Right lobe of liver (tissue), 6 donors: ENCODE measurements at regions not wholly inside any gene's neighbourhood (a gene's known extent, or its start where the extent isn't known, plus 50 kb on each side); places are given as distances from the start of the nearest gene placed in this dataset.
"Not testable (repeated sequence)": the region's sequence is repeated elsewhere in the genome, so short reads cannot be mapped to it uniquely, and the experiment has no call there.

Experiments
- ATAC-seq, 4 donors: fragments of 200-7000 bp; cut with Tn5 transposase; one replicate each; pipeline ENCODE4 v1.9.1; 2020; ENCODE audit warnings: mild to moderate bottlenecking in 4 of 4, moderate library complexity in 4 of 4
- DNase-seq, 3 donors: peaks; one replicate each; pipeline ENCODE4 v3.0.0-alpha.2; 2020
- H3K27ac ChIP-seq, 3 donors: fragments of 200-600 bp; one replicate each; pipeline ENCODE4 v1.8.0; 2022
- H3K27me3 ChIP-seq, 2 donors: fragments of 200-600 bp; one replicate each; pipeline ENCODE4 v1.8.0; 2022
- H3K36me3 ChIP-seq, 4 donors: fragments of 200-600 bp; sonication (generic) in 1 of 4; one replicate each; pipeline versions ENCODE4 v1.5.1 to v1.8.0; 2017 to 2022; ENCODE audit warnings: control low read depth in 1 of 4
- H3K4me1 ChIP-seq, 4 donors: fragments of 200-600 bp; sonication (generic) in 1 of 4; one replicate each; pipeline versions ENCODE4 v1.5.1 to v1.8.0; 2017 to 2022; ENCODE audit warnings: control low read depth in 1 of 4
- H3K4me3 ChIP-seq, 3 donors: fragments of 200-600 bp; one replicate each; pipeline ENCODE4 v1.8.0; 2022
- H3K9me3 ChIP-seq, 4 donors: fragments of 200-600 bp; sonication (generic) in 1 of 4; one replicate each; pipeline versions ENCODE4 v1.5.1 to v1.8.0; 2017 to 2022; ENCODE audit warnings: control low read depth in 1 of 4
- POLR2A ChIP-seq: fragments of 450-650 bp; IDR thresholded peaks from one replicate; pipeline ENCODE4 v1.6.1; 2017; ENCODE audit warnings: antibody characterized with exemption, mild to moderate bottlenecking
- WGBS: methylation state at CpG from one replicate; pipeline ENCODE4 v1.1.6; 2018; ENCODE audit warnings: low coverage, low lambda C conversion rate; ENCODE audit not compliant: insufficient coverage; ENCODE audit errors: missing lambda C conversion rate; 5-methylcytosine and 5-hydroxymethylcytosine counted together
- intact Hi-C, 2 donors: fragments of 100-400 bp; cut with DNase I; formaldehyde crosslinking; loops; one replicate each; pipeline versions ENCODE4 v1.11.2 to v1.14.1; 2022
- TF ChIP-seq, protein P1 (sequence below), 4 donors: fragments of 200-600 bp in 3 of 4; fragments of 450-650 bp in 1 of 4; IDR thresholded peaks; one replicate each; pipeline versions ENCODE4 v1.5.1 to v1.8.0; 2016 to 2022; ENCODE audit warnings: antibody characterized with exemption in 4 of 4, mild to moderate bottlenecking in 2 of 4
- donor health status: DM: no; HTN: yes; CAD: no.
- donor health status: DM: no; HTN: no; CAD: no.
- donor health status: DM: no; HTN: no; CAD: no.
- donor health status: DM: no; HTN: yes; CAD: no.
- donor health status: DM: no; HTN: yes; CAD: no.

- Histone ChIP-seq H3K27ac (no peak overlapping the region), H3K4me1 (no peaks in the 10 kb centered on the region), H3K4me3 (no peak overlapping the region), H3K9me3 (no peaks in the 10 kb centered on the region), H3K27me3 (no peaks in the 10 kb centered on the region), H3K36me3 (no peaks in the 10 kb centered on the region)
- 56% methylated on average over 2 of the region's 2 CpGs for WGBS
- ATAC-seq = no peak
- no peak for DNase-seq
- intact Hi-C loops = no loop called here
- no peak for TF ChIP-seq POLR2A
- TF ChIP-seq, protein P1, sequence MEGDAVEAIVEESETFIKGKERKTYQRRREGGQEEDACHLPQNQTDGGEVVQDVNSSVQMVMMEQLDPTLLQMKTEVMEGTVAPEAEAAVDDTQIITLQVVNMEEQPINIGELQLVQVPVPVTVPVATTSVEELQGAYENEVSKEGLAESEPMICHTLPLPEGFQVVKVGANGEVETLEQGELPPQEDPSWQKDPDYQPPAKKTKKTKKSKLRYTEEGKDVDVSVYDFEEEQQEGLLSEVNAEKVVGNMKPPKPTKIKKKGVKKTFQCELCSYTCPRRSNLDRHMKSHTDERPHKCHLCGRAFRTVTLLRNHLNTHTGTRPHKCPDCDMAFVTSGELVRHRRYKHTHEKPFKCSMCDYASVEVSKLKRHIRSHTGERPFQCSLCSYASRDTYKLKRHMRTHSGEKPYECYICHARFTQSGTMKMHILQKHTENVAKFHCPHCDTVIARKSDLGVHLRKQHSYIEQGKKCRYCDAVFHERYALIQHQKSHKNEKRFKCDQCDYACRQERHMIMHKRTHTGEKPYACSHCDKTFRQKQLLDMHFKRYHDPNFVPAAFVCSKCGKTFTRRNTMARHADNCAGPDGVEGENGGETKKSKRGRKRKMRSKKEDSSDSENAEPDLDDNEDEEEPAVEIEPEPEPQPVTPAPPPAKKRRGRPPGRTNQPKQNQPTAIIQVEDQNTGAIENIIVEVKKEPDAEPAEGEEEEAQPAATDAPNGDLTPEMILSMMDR (IDR thresholded peaks at IDR 0.05) = no peak
Observed at GRCh38 chr7:123271856-123272255, 72.1 kb upstream of the SLC13A1 start.

- DNase-seq = no peak
- intact Hi-C loops = no loop called here
- no peaks in the 10 kb centered on the region for H3K9me3 ChIP-seq
- H3K27me3 ChIP-seq = no peaks in the 10 kb centered on the region
- no peak for ATAC-seq
- H3K36me3 ChIP-seq = no peaks in the 10 kb centered on the region
- TF ChIP-seq, protein P1 (IDR thresholded peaks at IDR 0.05) = no peak
- H3K4me1 ChIP-seq = no peaks in the 10 kb centered on the region
- WGBS = 23% methylated on average over 3 of the region's 3 CpGs
- H3K27ac ChIP-seq = no peak overlapping the region
- H3K4me3 ChIP-seq = no peak overlapping the region
Observed at GRCh38 chr7:123271231-123271630, 71.5 kb upstream of the SLC13A1 start.

DNA sequence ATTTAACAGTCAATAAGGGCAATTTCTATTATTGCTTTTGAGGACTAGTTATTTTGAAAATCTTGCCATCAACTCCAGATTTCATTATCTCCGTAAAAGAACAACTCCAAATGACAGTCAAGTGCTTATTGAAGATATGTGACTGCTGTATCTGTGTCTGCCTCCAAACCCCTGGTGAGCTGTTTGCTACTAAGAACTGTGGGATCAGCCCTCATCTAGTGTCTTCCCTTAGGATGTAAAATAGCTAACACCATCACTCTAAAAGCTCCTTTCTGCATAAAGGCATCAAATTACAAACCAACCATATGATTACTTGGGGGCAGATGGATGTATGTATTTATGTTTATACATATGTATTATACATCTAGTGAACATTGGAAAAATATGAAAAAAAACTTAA, 70.8 kb upstream of the SLC13A1 start:
- TF ChIP-seq POLR2A = no peak
- TF ChIP-seq, protein P1 (IDR thresholded peaks at IDR 0.05) = no peak
- H3K4me1 ChIP-seq = no peaks in the 10 kb centered on the region
- intact Hi-C loops = no loop called here
- ATAC-seq = no peak
- H3K9me3 ChIP-seq = no peaks in the 10 kb centered on the region
- H3K27ac ChIP-seq = no peak overlapping the region
- no peaks in the 10 kb centered on the region for H3K27me3 ChIP-seq
- H3K4me3 ChIP-seq = no peak overlapping the region
- WGBS = 27% methylated on average over 1 of the region's 1 CpG
- DNase-seq = no peak
- no peaks in the 10 kb centered on the region for H3K36me3 ChIP-seq

- H3K9me3 ChIP-seq = no peaks in the 10 kb centered on the region
- DNase-seq (no peak), ATAC-seq (no peak)
- intact Hi-C loops = no loop called here
- H3K4me3 ChIP-seq = no peak overlapping the region
- H3K27me3 ChIP-seq = no peaks in the 10 kb centered on the region
- WGBS = 62% methylated on average over 1 of the region's 1 CpG
- no peaks in the 10 kb centered on the region for H3K4me1 ChIP-seq
- TF ChIP-seq POLR2A = no peak
- TF ChIP-seq, protein P1 (IDR thresholded peaks at IDR 0.05) = no peak
- H3K36me3 ChIP-seq = no peaks in the 10 kb centered on the region
- no peak overlapping the region for H3K27ac ChIP-seq
Observed at GRCh38 chr7:123265853-123266252, 66.1 kb upstream of the SLC13A1 start.

DNA sequence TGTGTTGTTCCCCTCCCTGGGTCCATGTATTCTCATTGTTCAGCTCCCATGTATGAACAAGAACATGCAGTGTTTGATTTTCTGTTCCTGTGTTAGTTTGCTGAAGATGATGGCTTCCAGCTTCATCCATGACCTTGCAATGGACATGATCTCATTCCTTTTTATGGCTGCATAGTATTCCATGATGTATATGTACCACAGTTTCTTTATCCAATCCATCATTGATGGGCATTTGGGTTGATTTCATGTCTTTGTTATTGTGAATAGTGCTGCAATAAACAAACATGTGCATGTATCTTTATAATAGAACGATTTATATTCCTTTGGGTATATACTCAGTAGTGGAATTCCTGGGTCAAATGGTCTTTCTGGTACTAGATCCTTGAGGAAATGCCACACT, 65.1 kb upstream of the SLC13A1 start:
- H3K4me1 ChIP-seq, intact Hi-C loops, H3K27ac ChIP-seq, ATAC-seq, H3K27me3 ChIP-seq, H3K4me3 ChIP-seq, DNase-seq, H3K9me3 ChIP-seq, H3K36me3 ChIP-seq: not testable (repeated sequence)
- 14% methylated on average over 1 of the region's 1 CpG for WGBS
